Thoracic aorta (tissue), 2 donors: ENCODE measurements at regions not wholly inside any gene's neighbourhood (a gene's known extent, or its start where the extent isn't known, plus 50 kb on each side); places are given as distances from the start of the nearest gene placed in this dataset.

Experiments used
- ATAC-seq: fragments of 150-250 bp; one replicate; pipeline ENCODE4 v1.8.0; 2017; ENCODE audit warnings: low read depth; ENCODE audit not compliant: insufficient number of reproducible peaks, low FRiP score
- DNase-seq: peaks from one replicate; pipeline ENCODE4 v3.0.0-alpha.2; 2020; ENCODE audit warnings: low spot score
- H3K27ac ChIP-seq, 2 donors: fragments of 200-600 bp; sonication (generic); 1 replicate in 1 of 2; 2 replicates in 1 of 2; pipeline ENCODE4 v1.5.1; 2016; ENCODE audit warnings: mild to moderate bottlenecking in 2 of 2, moderate library complexity in 2 of 2
- H3K27me3 ChIP-seq: fragments of 200-600 bp; sonication (generic); replicated peaks from 2 replicates; pipeline ENCODE4 v1.6.0; 2016; ENCODE audit warnings: mild to moderate bottlenecking; ENCODE audit not compliant: insufficient read depth
- H3K36me3 ChIP-seq: fragments of 200-600 bp; sonication (generic); one replicate; pipeline ENCODE4 v1.5.1; 2016
- H3K4me1 ChIP-seq, 2 donors: fragments of 200-600 bp; sonication (generic); 1 replicate in 1 of 2; 2 replicates in 1 of 2; pipeline versions ENCODE4 v1.5.1 to v1.6.0; 2016; ENCODE audit warnings: low read depth in 2 of 2, mild to moderate bottlenecking in 1 of 2; ENCODE audit not compliant: control insufficient read depth in 1 of 2
- H3K4me3 ChIP-seq: fragments of 200-600 bp; sonication (generic); 2 replicates; pipeline ENCODE4 v1.5.1; 2016; ENCODE audit warnings: mild to moderate bottlenecking
- H3K9me3 ChIP-seq: fragments of 200-600 bp; sonication (generic); 2 replicates; pipeline ENCODE4 v1.5.1; 2016
- CTCF ChIP-seq: fragments of 200-600 bp; sonication (generic); IDR thresholded peaks from one replicate; pipeline ENCODE4 v1.5.1; 2019; ENCODE audit warnings: antibody characterized with exemption

- H3K9me3 ChIP-seq, result no peaks in the 10 kb centered on the region
- no peak overlapping the region for H3K4me3 ChIP-seq
- no peak for TF ChIP-seq CTCF
- no peaks in the 10 kb centered on the region for H3K27me3 ChIP-seq
- DNase-seq, result no peak
- H3K36me3 ChIP-seq, result no peaks in the 10 kb centered on the region
- no peak for ATAC-seq
- peaks cover 6 to 12% of the 10 kb centered on the region in 2 donors for H3K4me1 ChIP-seq
- H3K27ac ChIP-seq, result no peak overlapping the region
These were observed 80.3 kb downstream of the HMHB1 start for GRCh38 chr5:143892271-143892670.

DNA sequence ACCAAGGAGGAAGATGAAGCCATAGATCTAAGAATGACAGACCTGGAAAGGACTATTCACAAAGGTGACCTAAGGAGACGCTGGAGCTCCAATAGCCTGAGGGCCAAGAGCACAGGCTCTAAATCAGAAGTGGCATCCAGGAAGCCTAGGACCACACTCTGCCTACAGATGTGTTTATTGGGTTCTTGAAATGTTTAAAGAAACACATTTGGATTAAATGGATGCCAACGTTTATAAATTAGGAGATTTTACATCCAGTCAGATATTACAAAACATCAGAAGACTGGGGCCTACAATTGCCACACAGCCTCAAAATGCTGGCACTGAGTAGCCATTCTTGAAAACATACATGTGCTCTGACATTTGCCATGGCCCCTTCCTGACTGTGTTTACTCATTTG is 80.9 kb downstream of the HMHB1 start:
- Histone ChIP-seq H3K27me3 (no peaks in the 10 kb centered on the region), H3K36me3 (no peaks in the 10 kb centered on the region), H3K4me3 (no peak overlapping the region), H3K9me3 (no peaks in the 10 kb centered on the region), H3K4me1 (peaks cover 0 to 6% of the 10 kb centered on the region in 2 donors), H3K27ac (no peak overlapping the region)
- DNase-seq (no peak), ATAC-seq (no peak)
- TF ChIP-seq CTCF, result no peak

- Histone ChIP-seq H3K4me3 (no peak overlapping the region), H3K4me1 (no peaks in the 10 kb centered on the region), H3K27ac (no peak overlapping the region), H3K36me3 (no peaks in the 10 kb centered on the region), H3K9me3 (no peaks in the 10 kb centered on the region), H3K27me3 (no peaks in the 10 kb centered on the region)
- ATAC-seq, result no peak
- no peak for DNase-seq
- TF ChIP-seq CTCF, result no peak
These were observed 81.7 kb downstream of the HMHB1 start for GRCh38 chr5:143893638-143894037.

DNA sequence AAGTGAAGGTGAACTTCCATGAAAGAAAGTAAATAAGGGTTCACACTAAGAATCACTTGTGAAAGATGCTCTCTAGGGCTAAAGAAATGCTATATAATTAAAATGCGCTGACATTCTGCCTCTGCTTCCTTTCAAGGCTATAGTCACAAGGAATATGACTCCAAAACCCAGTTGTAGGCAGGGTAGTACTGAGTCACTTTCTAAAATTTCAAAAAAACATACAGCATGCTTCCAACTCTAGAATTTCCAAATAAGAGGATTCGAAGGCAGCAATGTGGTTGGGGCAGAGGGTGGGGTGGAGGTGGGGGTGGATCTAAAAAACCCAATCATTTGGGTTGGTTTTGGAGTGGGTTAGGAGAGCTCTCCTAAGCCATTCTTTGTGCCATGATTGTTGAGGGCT is 84.6 kb downstream of the HMHB1 start:
- TF ChIP-seq CTCF, result no peak
- ATAC-seq, result no peak
- H3K9me3 ChIP-seq, result no peaks in the 10 kb centered on the region
- no peaks in the 10 kb centered on the region for H3K4me1 ChIP-seq
- H3K36me3 ChIP-seq, result no peaks in the 10 kb centered on the region
- no peaks in the 10 kb centered on the region for H3K27me3 ChIP-seq
- no peak overlapping the region for H3K4me3 ChIP-seq
- no peak overlapping the region for H3K27ac ChIP-seq
- DNase-seq, result no peak

GRCh38 chr5:143896966-143897365 is 85.0 kb downstream of the HMHB1 start:
- Histone ChIP-seq H3K9me3 (no peaks in the 10 kb centered on the region), H3K4me3 (no peak overlapping the region), H3K27ac (no peak overlapping the region), H3K4me1 (no peaks in the 10 kb centered on the region), H3K27me3 (no peaks in the 10 kb centered on the region), H3K36me3 (no peaks in the 10 kb centered on the region)
- no peak for TF ChIP-seq CTCF
- ATAC-seq (no peak), DNase-seq (no peak)
